ENCODE measurements at regions not wholly inside any gene's neighbourhood (a gene's known extent, or its start where the extent isn't known, plus 50 kb on each side); places are given as distances from the start of the nearest gene placed in this dataset.

DNA sequence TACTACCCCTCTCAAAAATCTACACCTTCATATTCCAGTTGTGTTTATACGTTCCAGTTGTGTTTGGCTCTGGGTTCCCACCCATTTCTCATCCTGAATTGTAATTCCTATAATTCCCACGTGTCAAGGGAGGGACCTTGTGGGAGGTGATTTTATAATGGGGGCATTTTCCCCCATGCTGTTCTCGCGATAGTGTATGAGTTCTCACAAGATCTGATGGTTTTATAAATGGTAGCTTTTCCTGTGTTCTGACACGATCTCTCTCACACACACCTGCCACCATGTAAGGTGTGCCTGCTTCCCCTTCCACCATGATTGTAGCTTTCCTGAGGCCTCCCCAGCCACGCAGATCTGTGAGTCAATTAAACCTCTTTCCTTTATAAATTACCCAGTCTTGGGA, 108.5 kb upstream of the ADAMTS16 start:
- TF ChIP-seq, protein P1, sequence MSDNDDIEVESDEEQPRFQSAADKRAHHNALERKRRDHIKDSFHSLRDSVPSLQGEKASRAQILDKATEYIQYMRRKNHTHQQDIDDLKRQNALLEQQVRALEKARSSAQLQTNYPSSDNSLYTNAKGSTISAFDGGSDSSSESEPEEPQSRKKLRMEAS (IDR thresholded peaks at IDR 0.05) = no peak
- TF ChIP-seq YY1 (IDR thresholded peaks at IDR 0.05; ENCODE audit: low read depth) (no peak), ZBTB7A (IDR thresholded peaks at IDR 0.05; ENCODE audit: low read depth) (no peak), RAD21 (IDR thresholded peaks at IDR 0.05; ENCODE audit: low read depth) (no peak), EP300 (IDR thresholded peaks at IDR 0.05; ENCODE audit: borderline replicate concordance) (no peak), NFIC (IDR thresholded peaks at IDR 0.05) (no peak)
- TF ChIP-seq, protein P2, sequence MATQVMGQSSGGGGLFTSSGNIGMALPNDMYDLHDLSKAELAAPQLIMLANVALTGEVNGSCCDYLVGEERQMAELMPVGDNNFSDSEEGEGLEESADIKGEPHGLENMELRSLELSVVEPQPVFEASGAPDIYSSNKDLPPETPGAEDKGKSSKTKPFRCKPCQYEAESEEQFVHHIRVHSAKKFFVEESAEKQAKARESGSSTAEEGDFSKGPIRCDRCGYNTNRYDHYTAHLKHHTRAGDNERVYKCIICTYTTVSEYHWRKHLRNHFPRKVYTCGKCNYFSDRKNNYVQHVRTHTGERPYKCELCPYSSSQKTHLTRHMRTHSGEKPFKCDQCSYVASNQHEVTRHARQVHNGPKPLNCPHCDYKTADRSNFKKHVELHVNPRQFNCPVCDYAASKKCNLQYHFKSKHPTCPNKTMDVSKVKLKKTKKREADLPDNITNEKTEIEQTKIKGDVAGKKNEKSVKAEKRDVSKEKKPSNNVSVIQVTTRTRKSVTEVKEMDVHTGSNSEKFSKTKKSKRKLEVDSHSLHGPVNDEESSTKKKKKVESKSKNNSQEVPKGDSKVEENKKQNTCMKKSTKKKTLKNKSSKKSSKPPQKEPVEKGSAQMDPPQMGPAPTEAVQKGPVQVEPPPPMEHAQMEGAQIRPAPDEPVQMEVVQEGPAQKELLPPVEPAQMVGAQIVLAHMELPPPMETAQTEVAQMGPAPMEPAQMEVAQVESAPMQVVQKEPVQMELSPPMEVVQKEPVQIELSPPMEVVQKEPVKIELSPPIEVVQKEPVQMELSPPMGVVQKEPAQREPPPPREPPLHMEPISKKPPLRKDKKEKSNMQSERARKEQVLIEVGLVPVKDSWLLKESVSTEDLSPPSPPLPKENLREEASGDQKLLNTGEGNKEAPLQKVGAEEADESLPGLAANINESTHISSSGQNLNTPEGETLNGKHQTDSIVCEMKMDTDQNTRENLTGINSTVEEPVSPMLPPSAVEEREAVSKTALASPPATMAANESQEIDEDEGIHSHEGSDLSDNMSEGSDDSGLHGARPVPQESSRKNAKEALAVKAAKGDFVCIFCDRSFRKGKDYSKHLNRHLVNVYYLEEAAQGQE (IDR thresholded peaks at IDR 0.05; ENCODE audit: low read depth) = no peak

DNA sequence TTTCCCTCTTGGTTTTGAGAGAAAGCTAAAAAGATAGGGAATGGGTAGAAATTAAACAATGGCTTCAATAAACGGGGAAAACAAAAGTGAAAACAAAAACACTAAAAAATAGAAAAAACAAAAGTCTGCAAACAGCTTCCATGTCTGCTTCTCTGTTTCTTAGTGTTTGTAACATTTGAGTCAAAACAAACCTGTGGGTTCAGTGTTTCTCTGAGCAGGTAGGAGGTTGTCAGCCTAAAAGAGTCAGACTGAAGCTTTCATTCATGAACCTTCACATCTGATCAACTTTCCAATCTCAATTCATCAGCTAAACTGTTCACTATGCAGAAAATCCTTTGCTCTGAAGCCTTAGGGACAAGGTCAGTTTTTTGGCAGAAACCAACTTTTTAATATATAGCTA, 102.5 kb upstream of the ADAMTS16 start:
- TF ChIP-seq, protein P1 (IDR thresholded peaks at IDR 0.05) = no peak
- no peak for TF ChIP-seq FOXM1 (IDR thresholded peaks at IDR 0.05; ENCODE audit: borderline replicate concordance, low read depth)

DNA sequence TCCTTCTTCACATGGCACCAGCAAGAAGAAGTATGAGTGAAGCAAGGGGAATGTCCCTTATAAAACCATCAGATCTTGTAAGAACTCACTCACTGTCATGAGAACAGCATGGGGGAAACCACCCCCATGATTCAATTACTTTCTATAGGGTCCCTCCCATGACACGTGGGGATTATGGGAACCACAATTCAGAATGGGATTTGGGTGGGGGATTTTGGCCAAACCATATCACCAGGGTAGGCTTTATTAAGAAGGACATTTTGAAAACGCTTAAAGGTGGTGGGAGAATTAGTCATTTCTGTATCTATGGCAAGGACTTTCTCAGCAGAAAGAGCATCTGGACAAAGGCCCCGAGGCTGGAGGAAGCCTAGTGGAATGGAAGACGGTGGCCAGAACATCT, 100.2 kb upstream of the ADAMTS16 start:
- TF ChIP-seq, protein P1 (IDR thresholded peaks at IDR 0.05) = no peak
- TF ChIP-seq EGR1 (IDR thresholded peaks at IDR 0.05) (no peak), TCF12 (IDR thresholded peaks at IDR 0.05; ENCODE audit: low read depth) (no peak)
- TF ChIP-seq, protein P2 (IDR thresholded peaks at IDR 0.05; ENCODE audit: low read depth) = no peak

DNA sequence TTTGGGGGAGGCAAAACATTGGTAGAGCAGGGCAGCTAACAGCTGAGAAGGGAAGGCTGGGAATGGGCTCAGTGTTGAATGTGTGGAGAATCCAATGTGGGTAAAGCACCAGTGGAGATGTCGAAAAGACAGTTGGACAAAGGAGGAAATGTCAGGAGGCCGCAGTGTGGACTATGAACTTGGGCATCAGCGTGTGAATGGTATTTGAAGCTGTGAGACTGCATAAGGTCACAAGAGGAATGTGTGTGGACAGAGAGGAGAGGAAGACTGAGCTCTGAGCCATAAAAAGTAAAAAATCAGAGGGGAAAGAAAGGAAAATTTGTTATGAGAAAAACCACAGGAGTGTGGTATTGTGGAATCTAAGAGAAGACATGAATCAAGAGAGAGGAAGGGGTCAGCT, 99.4 kb upstream of the ADAMTS16 start:
- TF ChIP-seq YY1 (IDR thresholded peaks at IDR 0.05; ENCODE audit: low read depth) (no peak), CREB1 (IDR thresholded peaks at IDR 0.05; ENCODE audit: low read depth) (no peak), TCF12 (IDR thresholded peaks at IDR 0.05; ENCODE audit: low read depth) (no peak), ZBTB7A (IDR thresholded peaks at IDR 0.05; ENCODE audit: low read depth) (no peak), NFIC (IDR thresholded peaks at IDR 0.05) (no peak), TEAD4 (IDR thresholded peaks at IDR 0.05) (no peak), CEBPB (IDR thresholded peaks at IDR 0.05) (no peak), FOXM1 (IDR thresholded peaks at IDR 0.05; ENCODE audit: borderline replicate concordance, low read depth) (no peak), EP300 (IDR thresholded peaks at IDR 0.05; ENCODE audit: borderline replicate concordance) (no peak), TAF1 (IDR thresholded peaks at IDR 0.05; ENCODE audit: low read depth) (no peak), RAD21 (IDR thresholded peaks at IDR 0.05; ENCODE audit: low read depth) (no peak), EGR1 (IDR thresholded peaks at IDR 0.05) (no peak)
- TF ChIP-seq, protein P2 (IDR thresholded peaks at IDR 0.05; ENCODE audit: low read depth) = no peak
- TF ChIP-seq, protein P3, sequence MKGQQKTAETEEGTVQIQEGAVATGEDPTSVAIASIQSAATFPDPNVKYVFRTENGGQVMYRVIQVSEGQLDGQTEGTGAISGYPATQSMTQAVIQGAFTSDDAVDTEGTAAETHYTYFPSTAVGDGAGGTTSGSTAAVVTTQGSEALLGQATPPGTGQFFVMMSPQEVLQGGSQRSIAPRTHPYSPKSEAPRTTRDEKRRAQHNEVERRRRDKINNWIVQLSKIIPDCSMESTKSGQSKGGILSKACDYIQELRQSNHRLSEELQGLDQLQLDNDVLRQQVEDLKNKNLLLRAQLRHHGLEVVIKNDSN (IDR thresholded peaks at IDR 0.05) = no peak
- TF ChIP-seq, protein P1 (IDR thresholded peaks at IDR 0.05) = no peak

DNA sequence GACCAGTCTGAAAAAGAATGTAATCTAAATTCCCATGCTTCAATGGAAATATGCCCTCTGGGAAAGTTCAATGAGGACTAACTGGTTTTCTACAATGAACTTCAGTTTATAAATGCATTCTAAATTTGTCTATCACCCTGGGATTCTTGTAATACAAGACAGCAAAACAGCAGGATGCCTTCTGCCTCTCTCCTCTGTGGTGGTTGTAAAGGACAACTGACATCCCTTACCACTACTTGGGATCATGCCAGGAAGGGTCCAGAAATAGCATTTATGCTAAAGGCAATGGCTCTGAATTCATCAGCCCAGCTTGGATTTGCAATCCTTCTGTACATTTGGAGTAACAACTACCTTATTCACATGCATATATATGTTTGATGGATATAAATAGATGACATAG, 97.3 kb upstream of the ADAMTS16 start:
- no peak for TF ChIP-seq NFIC (IDR thresholded peaks at IDR 0.05)
- no peak for TF ChIP-seq TAF1 (IDR thresholded peaks at IDR 0.05; ENCODE audit: low read depth)
- TF ChIP-seq FOXM1 (IDR thresholded peaks at IDR 0.05; ENCODE audit: borderline replicate concordance, low read depth) = no peak
- TF ChIP-seq CREB1 (IDR thresholded peaks at IDR 0.05; ENCODE audit: low read depth) = no peak
- TF ChIP-seq ZBTB7A (IDR thresholded peaks at IDR 0.05; ENCODE audit: low read depth) = no peak
- no peak for TF ChIP-seq YY1 (IDR thresholded peaks at IDR 0.05; ENCODE audit: low read depth)
- no peak for TF ChIP-seq TCF12 (IDR thresholded peaks at IDR 0.05; ENCODE audit: low read depth)

Measured in Ishikawa (cell line).